GM04503 (cell line): ENCODE measurements at regions not wholly inside any gene's neighbourhood (a gene's known extent, or its start where the extent isn't known, plus 50 kb on each side); places are given as distances from the start of the nearest gene placed in this dataset.
"Not testable (repeated sequence)": the region's sequence is repeated elsewhere in the genome, so short reads cannot be mapped to it uniquely, and the experiment has no call there.

ENCODE experiments used
- DNase-seq: peaks from one replicate; pipeline ENCODE4 v3.0.0-alpha.2; 2012; ENCODE audit warnings: low read depth

DNA sequence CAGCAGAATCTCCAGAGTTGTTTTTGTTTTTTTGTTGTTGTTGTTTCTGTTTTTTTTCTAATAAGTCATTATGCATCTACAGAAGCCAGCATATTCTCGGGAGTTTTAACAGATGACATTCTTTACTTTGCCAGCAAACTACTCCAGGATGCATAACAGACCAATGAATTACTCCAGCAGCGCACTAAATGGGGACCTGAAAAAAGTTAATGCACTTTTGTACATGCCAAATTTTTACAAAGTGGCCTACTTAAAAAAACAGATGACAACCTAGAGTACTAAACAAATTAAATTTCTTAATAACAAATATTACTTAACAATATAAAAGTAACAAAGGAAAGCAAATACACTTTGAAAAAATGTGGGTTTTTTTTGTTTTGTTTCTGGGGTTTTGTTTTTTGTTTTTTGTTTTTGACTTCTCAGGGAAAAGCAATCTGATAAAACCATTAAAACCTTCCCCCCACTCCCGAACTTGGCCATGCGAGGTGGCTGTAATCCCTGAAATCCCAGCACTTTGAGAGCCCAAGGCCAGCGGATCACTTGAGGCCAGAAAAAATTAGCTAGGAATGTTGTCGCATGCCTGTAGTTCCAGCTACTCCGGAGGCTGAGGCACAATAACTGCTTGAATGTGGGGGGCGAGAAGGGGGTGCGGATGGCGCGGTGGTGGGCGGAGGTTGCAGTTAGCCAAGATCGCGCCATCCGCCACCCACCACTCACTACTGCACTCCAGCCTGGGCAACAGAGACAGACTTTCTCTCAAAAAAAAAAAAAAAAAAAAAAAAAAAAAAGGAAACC is 352.4 kb downstream of the CETN3 start:
- DNase-seq = no peak

GRCh38 chr5:90055831-90056328 is 353.7 kb downstream of the CETN3 start:
- DNase-seq = no peak

- DNase-seq = no peak
Observed at GRCh38 chr5:90054612-90055011, 354.9 kb downstream of the CETN3 start.

GRCh38 chr5:90051756-90052155 is 357.8 kb downstream of the CETN3 start:
- no peak for DNase-seq

GRCh38 chr5:90050103-90050502 is 359.5 kb downstream of the CETN3 start:
- no peak for DNase-seq

DNA sequence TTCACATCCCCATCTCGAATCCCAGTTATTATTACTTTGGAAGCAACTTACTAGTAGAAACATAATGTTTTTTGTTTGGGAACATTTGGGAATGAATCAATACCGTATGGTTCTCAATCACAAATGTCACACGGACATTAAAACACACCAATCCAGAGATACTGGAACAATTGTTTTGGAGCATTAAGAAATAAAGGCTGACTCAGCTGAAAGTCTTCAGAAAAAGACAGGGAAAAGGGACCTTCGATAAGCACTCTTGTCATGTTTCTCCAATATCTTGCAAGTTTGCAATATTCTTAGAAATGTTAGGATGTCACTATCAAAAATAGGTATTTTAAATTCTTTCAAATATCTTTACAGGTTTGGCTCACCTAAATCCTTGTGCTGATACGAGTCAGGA is 362.4 kb downstream of the CETN3 start:
- DNase-seq = no peak

DNA sequence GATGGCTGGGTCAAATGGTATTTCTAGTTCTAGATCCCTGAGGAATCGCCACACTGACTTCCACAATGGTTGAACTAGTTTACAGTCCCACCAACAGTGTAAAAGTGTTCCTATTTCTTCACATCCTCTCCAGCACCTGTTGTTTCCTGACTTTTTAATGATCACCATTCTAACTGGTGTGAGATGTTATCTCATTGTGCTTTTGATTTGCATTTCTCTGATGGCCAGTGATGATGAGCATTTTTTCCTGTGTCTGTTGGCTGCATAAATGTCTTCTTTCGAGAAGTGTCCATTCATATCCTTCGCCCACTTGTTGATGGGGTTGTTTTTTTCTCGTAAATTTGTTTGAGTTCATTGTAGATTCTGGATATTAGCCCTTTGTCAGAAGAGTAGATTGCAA is 369.5 kb downstream of the CETN3 start:
- not testable (repeated sequence) for DNase-seq

DNA sequence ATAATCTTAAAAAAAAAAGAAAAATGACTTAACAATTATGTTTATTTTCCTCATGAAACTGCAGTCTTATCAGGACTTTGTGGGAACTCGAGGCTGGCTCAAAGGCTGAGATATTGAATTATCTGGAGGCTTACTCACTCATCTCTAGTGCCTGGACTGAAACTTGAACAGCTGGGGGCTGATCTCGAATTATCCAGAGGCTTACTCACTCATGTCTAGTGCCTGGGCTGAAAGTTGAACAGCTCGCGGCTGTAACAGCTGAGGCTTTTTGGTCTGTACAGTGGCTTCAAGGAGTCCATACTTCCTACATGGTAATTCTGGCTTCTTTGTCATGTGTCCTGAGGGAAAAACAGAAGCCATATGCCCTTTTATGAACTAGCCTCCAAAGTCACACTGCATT is 371.9 kb downstream of the CETN3 start:
- no peak for DNase-seq

GRCh38 chr5:90022711-90023053 is 386.9 kb downstream of the CETN3 start:
- DNase-seq = no peak

GRCh38 chr5:90022002-90022710 is 387.4 kb downstream of the CETN3 start:
- DNase-seq = no peak

DNA sequence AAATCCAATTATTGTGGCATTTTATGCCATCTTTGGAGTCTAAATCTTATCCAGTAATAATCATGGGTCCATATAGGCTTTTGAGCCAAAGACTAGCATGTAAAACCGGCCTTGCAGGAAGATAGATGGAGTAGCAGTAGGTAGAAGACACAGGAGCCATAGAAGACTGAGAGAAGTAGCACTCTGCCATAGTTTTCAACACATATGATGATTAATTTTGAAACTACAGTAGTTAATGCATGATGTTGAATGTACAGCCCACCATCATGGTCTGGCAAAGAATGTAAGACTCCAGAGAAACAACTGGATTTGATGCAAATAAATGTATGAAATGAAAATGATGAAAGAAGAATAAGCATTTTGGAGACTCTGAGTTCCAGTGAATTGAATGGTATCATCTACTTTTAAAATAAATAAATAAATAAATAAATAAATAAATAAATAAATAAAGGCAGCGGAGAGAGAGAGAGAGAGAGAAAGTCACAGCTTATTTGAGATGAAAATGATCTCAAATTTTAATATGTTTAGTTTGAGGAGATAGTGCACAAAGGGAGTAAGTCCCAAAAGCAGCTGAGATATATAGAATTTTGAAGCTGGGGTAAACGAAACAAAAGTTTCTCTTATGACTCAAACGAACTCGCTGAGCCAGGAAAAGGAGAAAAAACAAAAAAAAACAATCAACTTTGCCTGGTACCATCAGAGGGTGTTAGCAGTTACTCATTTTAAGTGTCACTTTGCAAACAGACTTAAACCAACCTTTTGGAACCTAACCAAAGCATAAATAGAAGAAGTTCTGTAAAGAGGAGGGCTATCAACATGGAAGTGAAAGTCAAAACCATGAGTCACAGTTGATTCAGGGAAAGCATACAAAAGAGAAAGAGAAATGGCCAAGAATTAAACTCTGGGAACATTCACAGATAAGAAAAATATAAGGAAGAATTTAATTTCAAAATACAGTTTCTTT is 388.7 kb downstream of the CETN3 start:
- DNase-seq = peak; percentile 29

GRCh38 chr5:90017239-90017638 is 392.3 kb downstream of the CETN3 start:
- DNase-seq = no peak

- DNase-seq = no peak
Observed at GRCh38 chr5:90015584-90016018, 394.0 kb downstream of the CETN3 start.

DNA sequence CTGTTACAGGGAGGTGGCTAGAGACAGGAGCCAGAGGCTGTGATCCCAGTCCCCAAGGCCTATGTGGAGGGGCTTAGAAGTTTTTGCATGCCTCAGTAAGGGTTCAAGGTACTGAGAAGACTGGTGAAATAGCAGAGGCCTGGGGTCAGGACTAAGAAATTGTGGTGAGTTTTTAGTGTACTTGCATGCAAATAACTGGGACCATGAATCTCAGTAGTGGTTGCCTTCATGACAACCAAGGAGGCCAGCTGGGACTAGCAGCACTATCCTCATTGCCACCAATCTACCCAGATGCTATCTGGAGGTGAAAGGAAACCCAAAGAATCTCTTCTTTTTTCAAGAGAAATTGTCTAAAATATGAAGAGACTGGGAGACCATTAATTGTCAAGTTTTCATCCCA is 395.1 kb downstream of the CETN3 start:
- no peak for DNase-seq

GRCh38 chr5:90000351-90000750 is 409.2 kb downstream of the CETN3 start:
- no peak for DNase-seq

DNA sequence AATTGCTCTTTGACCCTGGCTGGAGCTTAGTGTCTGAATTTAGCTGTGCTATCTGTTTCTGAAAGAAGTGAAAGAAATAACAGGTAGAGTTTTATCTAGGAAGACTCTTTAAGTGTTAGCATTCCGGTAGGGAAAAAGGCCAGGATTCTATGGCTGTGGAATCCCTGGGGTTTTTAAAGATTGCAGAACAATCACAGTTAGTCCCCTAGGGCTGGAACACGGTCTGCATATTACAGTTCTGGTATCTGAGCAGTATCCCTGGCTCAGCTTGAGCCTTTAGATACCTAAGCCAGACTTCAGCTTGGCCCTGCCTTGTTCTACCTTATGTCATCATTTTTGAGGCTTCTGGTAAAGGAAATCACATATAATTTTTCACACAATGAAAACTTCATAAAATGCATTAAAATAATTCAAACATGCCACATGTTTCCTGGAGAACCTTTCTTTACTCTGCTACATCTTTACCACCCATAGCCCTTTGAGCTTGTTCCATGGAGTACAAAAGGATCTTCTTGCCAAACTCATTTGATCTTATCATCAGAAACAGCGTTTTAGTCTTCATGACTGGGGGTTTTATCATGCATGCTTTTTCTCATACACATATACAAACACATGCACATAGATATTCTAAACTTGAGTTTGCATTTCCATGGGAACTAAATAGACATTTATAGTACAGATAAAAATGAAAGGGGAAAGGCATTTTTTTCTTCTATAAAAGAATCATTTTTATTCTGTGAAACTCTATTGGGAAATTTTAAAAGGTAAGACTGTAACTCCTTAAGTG is 410.8 kb downstream of the CETN3 start:
- DNase-seq = no peak

DNA sequence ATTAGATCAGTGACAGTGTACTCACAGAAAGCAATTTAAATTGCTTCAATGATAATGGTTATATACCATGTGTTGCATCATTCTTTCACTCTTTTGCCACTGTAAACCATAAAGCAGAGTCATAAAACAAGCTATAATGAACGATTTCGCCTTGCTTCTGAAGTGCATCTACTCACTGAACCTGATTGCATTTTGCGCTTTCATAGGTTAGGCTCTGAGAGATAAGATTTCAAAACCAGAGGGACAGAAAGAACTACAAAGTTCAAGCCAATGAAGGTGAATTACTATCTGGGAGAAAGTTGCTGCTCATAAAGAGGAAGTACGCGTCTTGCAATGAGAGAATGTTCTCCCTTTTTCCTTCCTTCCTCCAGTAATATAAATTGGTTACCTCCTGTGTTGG is 412.7 kb downstream of the CETN3 start:
- no peak for DNase-seq

DNA sequence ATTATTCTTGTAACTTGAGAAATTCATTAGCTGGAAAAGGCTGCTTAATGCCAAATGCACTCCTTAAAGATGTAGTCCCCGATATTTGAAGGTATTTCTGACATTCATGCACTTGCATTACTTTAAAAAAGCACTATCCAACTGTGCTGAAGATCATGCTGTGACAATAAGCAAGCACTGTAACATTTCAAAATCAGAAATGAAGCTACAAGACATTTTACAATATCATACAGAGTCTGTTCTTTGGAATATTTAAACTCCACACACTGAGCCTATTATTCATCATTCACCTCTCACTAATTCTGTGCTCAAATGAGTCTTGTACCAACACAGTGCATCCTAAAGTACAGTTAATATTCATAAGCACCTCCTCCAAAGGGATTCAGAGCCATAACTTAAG is 413.2 kb downstream of the CETN3 start:
- no peak for DNase-seq

DNA sequence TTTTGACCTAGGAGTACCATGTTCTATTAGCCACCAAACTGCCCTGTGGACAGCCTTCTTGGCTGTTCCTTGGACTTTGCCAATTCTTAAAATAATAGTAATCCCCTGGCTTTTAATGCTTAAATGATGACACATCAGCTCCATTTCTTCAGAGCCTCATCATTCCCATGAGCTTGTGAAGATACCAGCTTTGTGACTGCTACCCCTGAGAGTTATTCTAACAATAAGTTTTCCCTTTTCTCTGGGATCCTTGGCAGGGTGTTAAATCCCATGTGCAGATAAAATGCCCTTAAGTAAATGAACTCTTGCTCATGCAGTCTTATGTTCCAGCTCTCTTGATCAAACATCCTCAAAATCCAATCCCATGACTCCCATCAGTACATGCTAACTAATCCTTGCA is 415.3 kb downstream of the CETN3 start:
- no peak for DNase-seq

DNA sequence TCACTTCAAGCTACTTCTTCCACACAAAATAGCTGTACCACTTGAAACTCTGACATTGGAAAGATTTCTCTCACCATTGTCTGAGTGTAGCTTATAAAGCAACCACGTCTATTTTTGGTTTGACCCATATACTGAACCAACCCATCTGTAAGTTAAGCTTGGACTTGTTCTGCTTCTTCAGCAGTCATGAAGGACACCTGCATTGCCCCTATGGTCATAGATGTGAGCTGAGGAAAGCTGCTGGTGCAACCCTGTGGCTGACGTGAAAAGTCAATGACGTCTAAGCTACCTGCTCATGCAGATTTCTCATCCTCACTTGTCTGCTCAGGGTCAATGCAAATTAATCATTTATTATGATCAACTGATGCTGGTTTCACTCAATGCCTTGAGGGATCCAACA is 417.4 kb downstream of the CETN3 start:
- no peak for DNase-seq

- DNase-seq = no peak
Observed at GRCh38 chr5:89991592-89991991, 418.0 kb downstream of the CETN3 start.

DNA sequence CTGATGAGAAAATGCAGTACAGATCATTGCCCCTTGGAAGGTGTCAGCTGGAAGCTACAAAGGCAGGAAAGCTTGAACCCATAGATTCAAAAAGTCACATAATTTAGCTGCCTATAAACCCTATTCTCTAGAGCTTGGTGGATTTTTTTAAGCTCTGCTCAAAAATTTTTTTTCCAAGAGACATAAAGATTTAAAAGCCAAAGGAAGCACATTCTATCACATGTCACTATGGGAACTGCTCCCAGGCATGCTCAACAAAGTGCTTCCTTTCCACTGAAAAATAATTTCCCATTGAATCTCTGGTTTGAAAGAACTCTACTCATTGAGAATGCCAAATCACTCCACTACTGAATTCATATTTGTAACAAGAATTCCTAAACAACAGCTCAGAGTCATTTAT is 419.8 kb downstream of the CETN3 start:
- no peak for DNase-seq
